ENCODE measurements at regions not wholly inside any gene's neighbourhood (a gene's known extent, or its start where the extent isn't known, plus 50 kb on each side); places are given as distances from the start of the nearest gene placed in this dataset.
A peak's percentile ranks its signal among the peaks of the same experiment; 100 is the strongest.

DNA sequence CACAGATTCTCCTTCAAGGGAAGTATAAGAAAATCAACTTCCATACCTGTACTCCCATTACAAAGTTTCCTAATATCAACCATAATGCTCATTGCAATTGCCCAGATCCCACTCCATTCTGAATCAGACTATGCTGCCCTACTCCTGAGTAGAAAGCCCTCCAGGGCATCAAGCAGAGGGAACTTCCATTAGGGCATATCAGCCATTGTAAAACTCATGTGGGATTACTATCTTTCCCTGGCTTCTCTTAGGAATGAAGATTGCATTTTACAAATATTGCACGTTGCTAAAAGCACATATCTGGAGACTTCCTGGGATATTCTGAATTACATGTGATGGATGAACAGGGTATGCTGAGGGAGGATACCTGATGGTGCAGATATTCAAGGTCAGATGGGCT, 263.2 kb downstream of the FOXA2 start:
- H3K4me3 ChIP-seq: no peak overlapping the region
- in situ Hi-C loops (cut with MboI; ENCODE audit: low sequenced_read_pairs): no loop called here
- H3K36me3 ChIP-seq (replicated peaks): no peaks in the 10 kb centered on the region
- no peaks in the 10 kb centered on the region for H3K27me3 ChIP-seq (ENCODE audit: low read depth)
- H3K4me1 ChIP-seq: no peaks in the 10 kb centered on the region
- no peaks in the 10 kb centered on the region for H3K9me3 ChIP-seq
- DNase-seq (ENCODE audit: low spot score in 2 of 2): no peak

DNA sequence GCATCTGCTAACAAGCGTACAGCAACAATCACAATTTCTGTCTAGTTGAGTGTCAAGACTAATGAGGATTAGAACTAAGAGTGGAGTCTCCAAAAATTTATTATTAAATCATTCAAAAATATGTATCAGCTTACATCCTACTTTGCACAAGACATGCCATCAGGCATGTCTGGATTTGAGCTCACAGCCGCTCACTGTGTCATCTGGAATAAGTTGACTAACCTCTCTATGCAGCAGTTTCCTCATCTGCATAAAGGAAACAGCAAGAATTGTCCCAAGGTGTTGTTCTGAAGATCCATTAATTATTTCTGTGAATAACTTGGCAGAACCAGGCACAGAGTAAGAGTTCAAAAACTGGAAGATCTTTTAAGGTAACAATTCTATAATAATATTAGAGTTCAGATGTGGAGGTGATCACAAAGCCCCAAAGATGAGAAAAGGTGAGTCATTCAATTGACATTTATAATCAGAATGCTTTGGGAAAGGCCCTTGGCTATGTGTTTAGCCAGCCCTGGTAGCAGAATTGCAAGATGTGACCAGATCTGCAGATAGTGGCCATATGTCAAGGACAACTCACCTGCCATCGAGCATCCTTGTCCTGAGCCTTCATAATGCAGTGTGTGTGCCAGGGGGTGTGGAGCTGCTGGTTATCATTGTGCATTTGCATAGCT, 264.0 kb downstream of the FOXA2 start:
- Histone ChIP-seq H3K4me1 (no peaks in the 10 kb centered on the region), H3K9me3 (no peaks in the 10 kb centered on the region), H3K4me3 (no peak overlapping the region), H3K27me3 (ENCODE audit: low read depth) (no peaks in the 10 kb centered on the region), H3K36me3 (replicated peaks) (no peaks in the 10 kb centered on the region)
- in situ Hi-C loops (cut with MboI; ENCODE audit: low sequenced_read_pairs): no loop called here
- no peak for DNase-seq (ENCODE audit: low spot score in 2 of 2)

DNA sequence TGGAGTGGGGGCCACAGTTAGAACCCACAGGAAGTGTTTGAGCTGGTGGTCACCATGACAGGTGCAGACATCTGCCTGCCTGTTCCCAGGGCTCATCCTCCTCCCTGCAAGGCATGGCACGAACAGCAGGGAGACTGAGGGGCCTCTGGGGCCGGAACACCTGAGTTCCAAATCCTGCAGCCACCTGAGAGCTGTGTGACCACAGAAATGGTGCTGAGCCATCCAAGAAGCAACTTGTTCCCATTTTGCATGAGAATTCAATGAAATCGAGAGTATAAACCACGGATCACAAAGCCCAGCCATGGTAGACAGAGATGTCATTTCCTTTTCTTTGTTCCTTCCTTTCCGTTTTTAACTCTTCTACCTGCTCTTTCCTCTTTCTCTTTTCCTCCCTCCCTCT, 268.6 kb downstream of the FOXA2 start:
- Histone ChIP-seq H3K4me1 (no peaks in the 10 kb centered on the region), H3K36me3 (replicated peaks) (no peaks in the 10 kb centered on the region), H3K9me3 (no peaks in the 10 kb centered on the region), H3K27me3 (ENCODE audit: low read depth) (no peaks in the 10 kb centered on the region), H3K4me3 (no peak overlapping the region)
- no peak for DNase-seq (ENCODE audit: low spot score in 2 of 2)
- in situ Hi-C loops (cut with MboI; ENCODE audit: low sequenced_read_pairs): no loop called here

DNA sequence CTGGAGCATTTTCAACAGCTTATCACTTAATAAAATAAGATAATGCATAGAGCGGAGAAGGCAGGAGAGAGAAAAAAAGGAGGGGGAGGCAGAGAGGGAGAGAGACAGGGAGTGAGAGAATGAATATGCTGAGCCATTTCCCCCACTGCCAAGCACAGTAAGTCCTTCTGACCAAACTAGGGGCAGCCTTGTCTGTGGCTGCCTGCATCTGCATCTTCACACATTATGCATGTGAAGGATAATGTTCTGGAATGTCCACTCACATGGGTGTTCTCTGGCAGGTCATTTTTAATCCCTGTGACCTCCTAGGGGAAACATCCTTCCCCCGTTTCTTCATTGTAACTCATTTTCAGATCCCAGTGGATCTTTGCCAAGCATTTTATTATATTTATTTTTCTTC, 269.3 kb downstream of the FOXA2 start:
- DNase-seq (ENCODE audit: low spot score in 2 of 2): no peak

DNA sequence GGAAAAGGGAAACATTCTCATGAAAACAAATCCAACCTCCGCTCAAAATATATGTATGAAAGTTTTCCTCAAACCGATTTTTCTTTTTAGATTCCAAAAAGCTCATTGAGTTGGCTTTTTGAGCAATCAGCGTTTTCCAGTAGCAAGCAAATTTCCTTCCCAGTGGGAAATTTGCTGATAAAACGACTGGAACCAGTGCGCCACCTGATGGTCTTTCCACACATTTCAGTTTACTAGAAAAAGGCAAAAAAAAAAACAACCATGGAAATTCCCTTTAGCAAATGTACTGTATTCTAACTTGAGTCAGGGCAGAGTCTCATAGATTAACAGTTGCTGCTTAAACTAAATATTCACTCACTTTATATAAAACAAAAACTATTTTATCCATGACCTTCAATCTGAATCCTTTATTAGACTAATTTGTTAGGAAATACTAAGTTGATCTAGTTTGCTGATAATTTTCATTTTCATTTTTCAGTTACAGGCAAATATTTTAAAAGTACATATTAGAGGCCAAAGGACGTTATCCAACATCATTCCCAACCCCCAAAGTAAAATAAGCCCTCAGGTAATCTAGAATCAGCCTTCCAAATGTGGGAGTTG, 271.5 kb downstream of the FOXA2 start:
- H3K36me3 ChIP-seq (replicated peaks): no peaks in the 10 kb centered on the region
- no peaks in the 10 kb centered on the region for H3K27me3 ChIP-seq (ENCODE audit: low read depth)
- H3K9me3 ChIP-seq: no peaks in the 10 kb centered on the region
- peak in 1 of 2 experiments; percentile 26 for DNase-seq (ENCODE audit: low spot score in 2 of 2)
- no peak overlapping the region for H3K4me3 ChIP-seq
- in situ Hi-C loops (cut with MboI; ENCODE audit: low sequenced_read_pairs): no loop called here
- H3K4me1 ChIP-seq: no peaks in the 10 kb centered on the region

More for the DNA sequence above, 269.3 kb downstream of the FOXA2 start:
- Histone ChIP-seq H3K9me3 (no peaks in the 10 kb centered on the region), H3K27me3 (ENCODE audit: low read depth) (no peaks in the 10 kb centered on the region), H3K4me3 (no peak overlapping the region), H3K36me3 (replicated peaks) (no peaks in the 10 kb centered on the region), H3K4me1 (no peaks in the 10 kb centered on the region)
- in situ Hi-C loops (cut with MboI; ENCODE audit: low sequenced_read_pairs): no loop called here

DNA sequence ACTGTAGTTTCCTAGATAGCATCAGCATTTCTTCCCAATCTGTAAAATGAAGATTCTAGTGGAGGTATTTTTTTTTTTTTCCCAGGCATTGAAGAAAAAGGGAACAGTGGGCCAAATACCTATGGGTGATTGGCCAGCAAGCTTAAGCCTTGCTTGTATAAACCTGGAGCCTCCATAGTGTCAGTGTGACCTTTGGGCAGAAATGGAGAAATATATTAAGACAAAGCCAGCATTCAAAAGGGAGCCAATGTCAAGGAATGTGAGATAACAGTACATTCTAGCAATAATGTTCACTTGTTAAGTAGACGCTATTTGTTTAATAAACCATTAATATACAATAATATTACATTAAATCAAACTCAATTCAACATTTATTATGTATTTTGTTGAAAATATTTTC, 275.4 kb downstream of the FOXA2 start:
- Histone ChIP-seq H3K27me3 (ENCODE audit: low read depth) (no peaks in the 10 kb centered on the region), H3K9me3 (no peaks in the 10 kb centered on the region), H3K36me3 (replicated peaks) (no peaks in the 10 kb centered on the region), H3K4me1 (no peaks in the 10 kb centered on the region), H3K4me3 (no peak overlapping the region)
- DNase-seq (ENCODE audit: low spot score in 2 of 2): no peak
- in situ Hi-C loops (cut with MboI; ENCODE audit: low sequenced_read_pairs): no loop called here

DNA sequence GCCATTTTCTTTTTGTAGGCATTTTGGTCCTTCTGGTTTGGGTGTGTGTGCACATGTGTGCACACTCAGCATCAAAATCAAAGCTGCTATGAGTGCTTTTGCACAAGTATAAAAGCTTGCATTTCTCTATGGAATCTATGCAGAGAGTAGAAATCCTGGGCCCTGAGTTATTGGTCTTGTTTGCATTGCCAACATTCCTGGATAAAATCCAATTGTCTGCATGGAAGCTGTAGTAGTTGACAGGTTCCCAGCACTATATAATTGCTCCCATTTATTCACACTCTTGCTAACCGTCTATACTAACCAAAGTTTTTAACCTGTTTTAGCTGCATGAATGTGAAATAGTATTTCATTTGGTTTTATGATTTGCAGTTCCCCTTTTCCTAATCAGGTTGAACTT, 277.0 kb downstream of the FOXA2 start:
- in situ Hi-C loops (cut with MboI; ENCODE audit: low sequenced_read_pairs): no loop called here
- Histone ChIP-seq H3K9me3 (no peaks in the 10 kb centered on the region), H3K27me3 (ENCODE audit: low read depth) (no peaks in the 10 kb centered on the region), H3K4me3 (no peak overlapping the region), H3K36me3 (replicated peaks) (no peaks in the 10 kb centered on the region), H3K4me1 (no peaks in the 10 kb centered on the region)
- no peak for DNase-seq (ENCODE audit: low spot score in 2 of 2)

DNA sequence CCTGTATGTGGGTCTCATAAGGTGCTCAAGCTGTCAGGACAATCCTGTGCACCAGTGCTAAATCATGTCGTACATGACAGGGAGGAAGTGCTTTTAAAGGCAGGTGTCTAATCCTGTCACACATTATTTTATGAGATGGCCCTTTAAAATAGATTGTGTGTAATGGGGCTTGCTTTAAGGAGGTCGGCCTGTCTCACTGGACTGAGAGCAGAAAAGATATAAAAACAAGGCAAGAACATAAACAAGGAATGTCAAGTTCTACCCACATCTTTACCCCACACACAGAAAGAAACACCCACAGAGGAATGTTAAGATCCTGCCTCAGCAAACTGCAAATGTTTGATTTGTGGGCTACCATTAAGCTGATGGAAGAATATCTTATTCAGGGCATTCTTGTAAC, 279.0 kb downstream of the FOXA2 start:
- DNase-seq (ENCODE audit: low spot score in 2 of 2): no peak
- Histone ChIP-seq H3K27me3 (ENCODE audit: low read depth) (no peaks in the 10 kb centered on the region), H3K4me3 (no peak overlapping the region), H3K9me3 (no peaks in the 10 kb centered on the region), H3K36me3 (replicated peaks) (no peaks in the 10 kb centered on the region), H3K4me1 (no peaks in the 10 kb centered on the region)
- in situ Hi-C loops (cut with MboI; ENCODE audit: low sequenced_read_pairs): no loop called here

DNA sequence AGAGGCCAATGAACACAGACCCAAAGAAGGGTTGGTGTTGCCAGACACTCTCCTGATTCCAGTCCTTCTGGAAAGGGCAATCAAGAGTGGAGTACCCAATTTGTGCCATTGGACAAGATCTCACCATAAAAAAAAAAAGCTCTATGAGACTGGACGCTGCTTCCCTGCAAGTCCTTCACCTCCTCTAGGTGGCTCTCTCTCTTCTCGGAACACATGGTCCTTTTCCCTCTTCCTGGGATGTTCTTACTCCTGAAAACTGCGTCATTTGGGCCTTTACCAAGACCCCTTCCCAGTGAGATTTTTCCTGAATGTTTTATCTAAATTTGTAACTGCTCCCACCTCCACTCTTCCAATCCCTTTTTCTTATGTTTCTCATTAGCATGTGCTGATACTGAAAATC, 280.8 kb downstream of the FOXA2 start:
- Histone ChIP-seq H3K4me3 (no peak overlapping the region), H3K27me3 (ENCODE audit: low read depth) (no peaks in the 10 kb centered on the region), H3K4me1 (no peaks in the 10 kb centered on the region), H3K36me3 (replicated peaks) (no peaks in the 10 kb centered on the region), H3K9me3 (no peaks in the 10 kb centered on the region)
- no peak for DNase-seq (ENCODE audit: low spot score in 2 of 2)
- in situ Hi-C loops (cut with MboI; ENCODE audit: low sequenced_read_pairs): no loop called here

DNA sequence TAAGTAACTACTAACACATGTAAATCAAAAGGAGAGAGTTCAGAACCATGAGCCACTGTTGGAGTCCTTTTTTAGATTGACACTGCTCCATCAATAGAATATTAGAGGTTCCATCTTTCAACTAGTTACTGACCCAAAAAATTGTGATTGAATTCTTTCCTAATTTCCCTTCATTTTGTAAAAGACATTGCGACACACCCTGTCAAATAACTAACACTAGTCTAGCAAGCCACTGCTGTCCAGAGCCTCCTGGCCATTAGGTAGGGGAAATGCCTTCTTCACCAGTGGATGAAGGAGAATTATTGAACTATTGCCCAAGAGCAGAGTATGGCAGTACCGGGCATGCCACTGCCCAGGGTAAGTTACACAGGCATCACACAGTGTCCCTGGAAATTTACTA, 282.3 kb downstream of the FOXA2 start:
- no peak for DNase-seq (ENCODE audit: low spot score in 2 of 2)
- no peaks in the 10 kb centered on the region for H3K27me3 ChIP-seq (ENCODE audit: low read depth)
- no peaks in the 10 kb centered on the region for H3K4me1 ChIP-seq
- no peak overlapping the region for H3K4me3 ChIP-seq
- in situ Hi-C loops (cut with MboI; ENCODE audit: low sequenced_read_pairs): no loop called here
- H3K36me3 ChIP-seq (replicated peaks): no peaks in the 10 kb centered on the region
- no peaks in the 10 kb centered on the region for H3K9me3 ChIP-seq

DNA sequence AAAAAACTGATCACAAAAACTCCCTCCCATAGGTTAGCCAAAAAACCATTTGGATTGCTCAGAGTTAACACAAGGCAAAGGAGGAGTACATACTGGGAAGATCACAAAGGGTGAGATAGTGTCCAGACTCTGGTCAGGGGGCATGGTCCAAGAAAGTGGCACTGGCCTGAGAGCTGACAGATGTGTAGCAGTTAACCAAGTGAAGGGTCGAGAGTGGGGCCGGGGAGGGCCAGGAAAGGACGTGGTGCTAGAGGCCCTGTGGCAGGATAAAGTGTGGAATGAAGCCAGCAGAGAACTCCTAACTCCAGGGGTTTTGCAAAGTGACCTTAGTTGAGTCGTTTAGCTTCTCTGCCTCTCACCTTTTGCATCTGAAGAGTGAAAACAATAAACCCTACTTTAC, 290.5 kb downstream of the FOXA2 start:
- Histone ChIP-seq H3K4me1 (no peaks in the 10 kb centered on the region), H3K27me3 (ENCODE audit: low read depth) (no peaks in the 10 kb centered on the region), H3K4me3 (no peak overlapping the region), H3K9me3 (no peaks in the 10 kb centered on the region), H3K36me3 (replicated peaks) (no peaks in the 10 kb centered on the region)
- no peak for DNase-seq (ENCODE audit: low spot score in 2 of 2)
- in situ Hi-C loops (cut with MboI; ENCODE audit: low sequenced_read_pairs): no loop called here

DNA sequence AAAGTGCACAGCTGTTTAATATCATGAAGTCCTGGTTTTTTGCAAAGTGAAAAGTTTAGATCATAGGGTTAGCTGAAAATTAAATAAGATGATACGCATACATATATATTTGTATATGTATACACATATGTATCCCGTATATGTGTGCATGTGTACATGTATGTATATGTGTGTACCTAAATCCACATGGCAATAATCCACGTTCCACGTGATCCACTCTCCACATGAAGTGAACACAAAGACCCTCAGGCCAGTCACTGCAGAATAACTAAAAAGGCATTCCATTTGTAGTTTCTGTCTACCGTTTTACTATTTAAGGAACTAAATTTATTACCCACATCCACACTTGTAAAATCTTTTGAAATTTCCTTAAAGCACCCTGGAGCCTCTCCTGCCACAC, 294.9 kb downstream of the FOXA2 start:
- H3K9me3 ChIP-seq: no peaks in the 10 kb centered on the region
- no peak for DNase-seq (ENCODE audit: low spot score in 2 of 2)
- in situ Hi-C loops (cut with MboI; ENCODE audit: low sequenced_read_pairs): no loop called here
- no peaks in the 10 kb centered on the region for H3K4me1 ChIP-seq
- no peak overlapping the region for H3K4me3 ChIP-seq
- H3K36me3 ChIP-seq (replicated peaks): no peaks in the 10 kb centered on the region
- no peaks in the 10 kb centered on the region for H3K27me3 ChIP-seq (ENCODE audit: low read depth)

DNA sequence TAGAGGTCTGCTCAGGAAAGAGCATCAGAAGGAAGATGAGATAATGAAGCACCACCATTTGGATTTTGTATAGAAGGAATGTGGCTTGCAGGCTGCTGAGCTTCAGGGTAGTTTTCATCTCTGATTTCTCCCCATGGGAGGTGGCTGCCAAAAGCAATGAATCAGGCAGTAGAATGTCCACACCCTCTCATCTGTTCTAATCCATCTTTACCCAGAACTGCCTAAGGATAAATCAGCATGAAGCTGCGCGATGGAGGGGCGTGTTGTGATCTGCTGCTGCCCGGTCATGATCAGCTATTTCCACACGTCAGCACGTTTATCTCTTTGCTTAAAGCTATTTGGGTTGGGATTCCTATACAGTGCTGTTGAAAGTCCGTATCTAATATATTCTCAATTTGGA, 295.4 kb downstream of the FOXA2 start:
- DNase-seq (ENCODE audit: low spot score in 2 of 2): no peak
- Histone ChIP-seq H3K9me3 (no peaks in the 10 kb centered on the region), H3K27me3 (ENCODE audit: low read depth) (no peaks in the 10 kb centered on the region), H3K4me3 (no peak overlapping the region), H3K36me3 (replicated peaks) (no peaks in the 10 kb centered on the region), H3K4me1 (no peaks in the 10 kb centered on the region)
- in situ Hi-C loops (cut with MboI; ENCODE audit: low sequenced_read_pairs): no loop called here

DNA sequence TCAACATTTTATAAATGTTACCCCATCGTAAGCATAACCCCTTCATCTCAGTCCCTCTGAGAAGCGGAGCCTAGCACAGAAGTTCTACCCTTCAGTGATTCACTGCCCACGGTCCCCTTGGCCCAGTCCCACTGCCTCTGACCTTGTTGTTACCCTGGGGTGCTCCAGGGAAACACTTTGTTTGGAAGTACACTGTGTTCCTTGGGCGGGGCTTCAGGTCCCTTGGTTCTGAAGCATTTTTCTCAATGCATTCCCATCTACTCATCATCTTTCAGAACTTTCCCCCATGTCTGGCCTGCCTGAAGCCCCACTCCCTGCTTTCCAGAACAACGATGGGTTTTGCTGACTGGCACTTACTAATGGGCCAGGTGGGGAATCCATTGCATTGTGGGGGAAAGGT, 296.2 kb downstream of the FOXA2 start:
- Histone ChIP-seq H3K36me3 (replicated peaks) (no peaks in the 10 kb centered on the region), H3K27me3 (ENCODE audit: low read depth) (no peaks in the 10 kb centered on the region), H3K4me3 (no peak overlapping the region), H3K4me1 (no peaks in the 10 kb centered on the region), H3K9me3 (no peaks in the 10 kb centered on the region)
- DNase-seq (ENCODE audit: low spot score in 2 of 2): no peak
- in situ Hi-C loops (cut with MboI; ENCODE audit: low sequenced_read_pairs): no loop called here

DNA sequence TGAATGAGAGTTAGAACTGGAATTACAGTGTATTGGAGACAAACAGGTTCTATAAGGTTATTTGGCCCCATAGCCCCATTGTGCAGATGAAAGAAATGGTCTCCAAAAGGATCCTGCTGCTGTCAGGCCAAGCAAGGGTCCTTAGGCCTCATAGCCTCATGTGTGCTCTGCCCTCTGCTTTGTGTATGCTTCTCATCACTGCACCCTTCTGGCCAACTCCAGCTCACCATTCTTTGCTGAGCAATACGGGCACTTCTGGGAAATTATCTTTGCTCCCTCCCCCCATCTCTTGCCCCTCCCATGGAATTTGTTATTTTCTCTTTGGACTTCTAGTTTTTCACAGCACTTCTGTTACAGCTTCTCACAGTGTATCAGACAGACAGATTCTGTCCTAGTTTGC, 298.8 kb downstream of the FOXA2 start:
- in situ Hi-C loops (cut with MboI; ENCODE audit: low sequenced_read_pairs): no loop called here
- no peak for DNase-seq (ENCODE audit: low spot score in 2 of 2)

More for the DNA sequence above, 298.8 kb downstream of the FOXA2 start:
- no peaks in the 10 kb centered on the region for H3K27me3 ChIP-seq (ENCODE audit: low read depth)
- H3K4me3 ChIP-seq: no peak overlapping the region
- H3K9me3 ChIP-seq: no peaks in the 10 kb centered on the region
- no peaks in the 10 kb centered on the region for H3K4me1 ChIP-seq
- no peaks in the 10 kb centered on the region for H3K36me3 ChIP-seq (replicated peaks)
